ENCODE measurements at regions not wholly inside any gene's neighbourhood (a gene's known extent, or its start where the extent isn't known, plus 50 kb on each side); places are given as distances from the start of the nearest gene placed in this dataset.

DNA sequence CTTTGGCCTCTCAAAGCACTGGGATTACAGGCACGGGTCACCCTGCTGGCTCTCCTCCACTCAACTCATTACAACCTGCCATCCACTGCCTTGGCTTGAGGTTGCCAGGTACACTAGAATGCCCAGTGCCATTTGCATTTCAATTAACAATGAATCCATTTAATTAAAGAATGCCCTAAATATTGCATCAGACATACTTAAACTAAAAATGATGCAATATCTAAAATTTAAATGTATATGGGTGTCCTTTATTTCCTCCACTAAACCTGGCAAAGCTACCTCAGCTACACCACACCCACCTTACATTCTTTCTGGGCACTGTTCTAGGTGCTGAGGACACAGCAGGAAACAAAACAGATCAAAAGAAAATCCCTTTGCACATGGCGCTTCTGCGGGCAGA is 382.2 kb upstream of the ZFHX3 start:
- H3K9me3 ChIP-seq, result no peaks in the 10 kb centered on the region
- no peak for DNase-seq

DNA sequence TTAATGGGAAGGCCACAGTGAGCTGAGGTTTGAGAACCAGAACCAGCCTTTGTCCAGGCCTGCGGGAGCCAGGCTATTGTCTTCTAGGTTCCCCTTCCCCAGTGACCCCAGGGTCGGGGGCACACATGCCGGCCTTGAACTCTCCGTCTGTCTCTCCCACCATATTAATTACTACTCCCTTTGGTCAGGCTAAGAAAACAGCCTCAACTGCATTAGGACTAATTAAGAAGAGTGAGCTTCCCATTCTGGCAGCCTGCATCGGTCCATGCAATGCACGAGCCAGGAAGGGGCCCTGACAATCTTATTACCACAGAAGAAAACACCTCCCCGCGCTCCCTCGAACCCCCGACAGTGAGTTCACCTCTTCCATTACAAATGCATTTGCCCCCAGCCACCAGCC is 380.2 kb upstream of the ZFHX3 start:
- H3K9me3 ChIP-seq, result no peaks in the 10 kb centered on the region
- no peak for DNase-seq

More for the DNA sequence above, 382.2 kb upstream of the ZFHX3 start:
- H3K4me1 ChIP-seq, result no peaks in the 10 kb centered on the region
- no peaks in the 10 kb centered on the region for H3K36me3 ChIP-seq
- no peaks in the 10 kb centered on the region for H3K27me3 ChIP-seq
- H3K4me3 ChIP-seq (ENCODE audit: low read depth, low read length), result no peak overlapping the region
- TF ChIP-seq, protein P1, sequence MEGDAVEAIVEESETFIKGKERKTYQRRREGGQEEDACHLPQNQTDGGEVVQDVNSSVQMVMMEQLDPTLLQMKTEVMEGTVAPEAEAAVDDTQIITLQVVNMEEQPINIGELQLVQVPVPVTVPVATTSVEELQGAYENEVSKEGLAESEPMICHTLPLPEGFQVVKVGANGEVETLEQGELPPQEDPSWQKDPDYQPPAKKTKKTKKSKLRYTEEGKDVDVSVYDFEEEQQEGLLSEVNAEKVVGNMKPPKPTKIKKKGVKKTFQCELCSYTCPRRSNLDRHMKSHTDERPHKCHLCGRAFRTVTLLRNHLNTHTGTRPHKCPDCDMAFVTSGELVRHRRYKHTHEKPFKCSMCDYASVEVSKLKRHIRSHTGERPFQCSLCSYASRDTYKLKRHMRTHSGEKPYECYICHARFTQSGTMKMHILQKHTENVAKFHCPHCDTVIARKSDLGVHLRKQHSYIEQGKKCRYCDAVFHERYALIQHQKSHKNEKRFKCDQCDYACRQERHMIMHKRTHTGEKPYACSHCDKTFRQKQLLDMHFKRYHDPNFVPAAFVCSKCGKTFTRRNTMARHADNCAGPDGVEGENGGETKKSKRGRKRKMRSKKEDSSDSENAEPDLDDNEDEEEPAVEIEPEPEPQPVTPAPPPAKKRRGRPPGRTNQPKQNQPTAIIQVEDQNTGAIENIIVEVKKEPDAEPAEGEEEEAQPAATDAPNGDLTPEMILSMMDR (IDR thresholded peaks at IDR 0.05; ENCODE audit: low read depth, low read length), result no peak

DNA sequence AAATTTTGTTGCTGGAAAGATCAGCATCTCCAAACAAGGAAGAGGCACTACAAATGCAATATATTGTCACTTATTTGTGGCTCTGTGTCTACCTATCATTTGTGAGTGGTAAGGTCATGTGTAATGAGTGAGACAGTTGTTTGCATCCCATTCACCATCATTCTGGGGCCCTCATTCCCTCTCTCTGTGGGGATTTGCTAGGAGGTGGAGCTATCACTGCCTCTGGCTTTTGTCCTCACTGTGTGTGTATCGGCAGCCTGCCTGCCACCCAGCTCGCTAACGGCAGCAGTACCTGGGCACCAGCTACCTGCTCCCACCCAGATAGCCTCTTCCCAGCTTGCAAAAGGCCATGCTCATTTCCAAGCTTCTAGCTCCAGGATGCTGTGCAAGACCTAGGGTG is 379.2 kb upstream of the ZFHX3 start:
- DNase-seq, result no peak
- no peak overlapping the region for H3K4me3 ChIP-seq (ENCODE audit: low read depth, low read length)
- TF ChIP-seq, protein P1 (IDR thresholded peaks at IDR 0.05; ENCODE audit: low read depth, low read length), result no peak
- no peaks in the 10 kb centered on the region for H3K27me3 ChIP-seq
- H3K36me3 ChIP-seq, result no peaks in the 10 kb centered on the region
- no peaks in the 10 kb centered on the region for H3K9me3 ChIP-seq
- H3K4me1 ChIP-seq, result no peaks in the 10 kb centered on the region

More for the DNA sequence above, 380.2 kb upstream of the ZFHX3 start:
- no peaks in the 10 kb centered on the region for H3K36me3 ChIP-seq
- H3K4me3 ChIP-seq (ENCODE audit: low read depth, low read length), result no peak overlapping the region
- H3K27me3 ChIP-seq, result no peaks in the 10 kb centered on the region
- TF ChIP-seq, protein P1 (IDR thresholded peaks at IDR 0.05; ENCODE audit: low read depth, low read length), result no peak
- no peaks in the 10 kb centered on the region for H3K4me1 ChIP-seq

DNA sequence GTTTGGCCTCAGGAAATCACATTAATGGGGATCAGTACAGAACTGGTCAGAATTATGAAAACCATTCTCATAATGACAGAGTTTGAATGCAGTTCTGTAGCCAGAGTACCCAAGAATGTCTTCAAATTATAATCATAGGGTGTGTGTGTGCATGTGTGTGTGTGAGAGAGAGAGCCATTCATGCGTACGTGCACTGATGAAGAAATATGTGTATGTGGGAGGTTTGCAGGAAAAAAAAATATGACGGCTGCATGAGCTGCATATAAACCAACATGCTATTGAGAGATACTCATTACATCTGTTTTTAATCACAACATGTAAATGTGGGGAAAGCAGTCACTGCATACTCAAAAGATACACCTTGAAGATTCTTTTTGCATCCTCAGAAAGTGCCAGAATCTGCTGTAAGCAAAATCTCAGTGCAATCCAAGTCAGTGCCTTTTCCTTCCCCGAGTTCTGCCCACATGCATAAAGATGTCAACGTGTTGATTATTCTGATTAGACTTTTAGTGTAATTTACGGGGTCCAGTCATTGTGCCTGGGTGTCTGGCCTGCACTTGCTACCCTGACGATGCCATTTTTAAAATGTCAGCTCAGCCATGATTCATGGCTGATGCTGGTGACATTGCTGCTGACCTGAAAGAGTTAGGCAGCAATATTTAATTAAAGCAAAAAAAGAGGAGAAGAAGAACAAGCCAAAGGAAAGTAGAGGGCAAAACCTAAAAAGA is 378.7 kb upstream of the ZFHX3 start:
- no peaks in the 10 kb centered on the region for H3K27me3 ChIP-seq
- TF ChIP-seq, protein P1 (IDR thresholded peaks at IDR 0.05; ENCODE audit: low read depth, low read length), result no peak
- H3K4me1 ChIP-seq, result no peaks in the 10 kb centered on the region
- DNase-seq, result no peak
- no peaks in the 10 kb centered on the region for H3K9me3 ChIP-seq
- H3K4me3 ChIP-seq (ENCODE audit: low read depth, low read length), result no peak overlapping the region
- no peaks in the 10 kb centered on the region for H3K36me3 ChIP-seq

DNA sequence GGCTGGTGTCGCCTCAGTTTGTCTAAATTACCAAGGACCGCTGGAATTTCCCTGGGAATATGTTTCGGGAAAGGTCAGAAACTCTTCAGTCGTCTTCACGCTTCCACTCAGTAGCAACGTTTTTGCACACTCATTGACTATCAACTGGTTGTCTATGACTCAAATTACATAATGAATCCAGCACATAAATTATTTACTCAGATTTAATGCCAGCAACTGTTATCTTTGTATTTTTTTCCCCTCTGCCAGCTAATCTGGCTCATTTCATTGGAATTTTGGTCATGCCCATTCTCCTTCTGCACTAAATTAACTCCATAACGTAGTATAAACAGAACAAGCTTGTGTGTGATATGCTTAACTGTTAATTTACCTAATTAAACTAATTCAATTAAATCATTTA is 372.7 kb upstream of the ZFHX3 start:
- no peaks in the 10 kb centered on the region for H3K4me1 ChIP-seq
- no peak overlapping the region for H3K4me3 ChIP-seq (ENCODE audit: low read depth, low read length)
- no peaks in the 10 kb centered on the region for H3K27me3 ChIP-seq
- no peaks in the 10 kb centered on the region for H3K36me3 ChIP-seq
- no peak for DNase-seq
- no peaks in the 10 kb centered on the region for H3K9me3 ChIP-seq
- TF ChIP-seq, protein P1 (IDR thresholded peaks at IDR 0.05; ENCODE audit: low read depth, low read length), result no peak

DNA sequence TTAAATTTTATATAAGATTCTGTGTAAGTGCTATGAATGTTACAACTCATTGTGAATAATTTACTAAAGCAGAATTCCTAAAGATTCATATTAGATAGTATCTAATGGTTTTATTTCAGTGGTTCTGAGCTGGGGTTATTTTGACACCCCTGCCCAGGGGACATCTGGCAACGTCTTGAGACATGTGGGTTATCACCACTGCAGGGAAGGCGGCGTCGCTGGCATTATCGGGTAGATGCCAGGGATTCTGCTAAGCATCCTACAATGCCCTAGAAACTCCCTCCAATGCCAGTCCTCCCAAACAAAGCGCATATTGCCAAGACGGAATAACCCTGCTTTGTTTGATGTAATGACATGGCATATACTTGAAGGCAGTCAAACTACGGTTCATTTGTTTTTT is 372.3 kb upstream of the ZFHX3 start:
- Histone ChIP-seq H3K36me3 (no peaks in the 10 kb centered on the region), H3K4me1 (no peaks in the 10 kb centered on the region), H3K27me3 (no peaks in the 10 kb centered on the region), H3K4me3 (ENCODE audit: low read depth, low read length) (no peak overlapping the region), H3K9me3 (no peaks in the 10 kb centered on the region)
- no peak for DNase-seq
- TF ChIP-seq, protein P1 (IDR thresholded peaks at IDR 0.05; ENCODE audit: low read depth, low read length), result no peak
